IMR-90 (cell line): ENCODE measurements at regions not wholly inside any gene's neighbourhood (a gene's known extent, or its start where the extent isn't known, plus 50 kb on each side); places are given as distances from the start of the nearest gene placed in this dataset.

Experiments
- ATAC-seq: fragments of 200-7000 bp; cut with Tn5 transposase; 2 replicates; pipeline ENCODE4 v1.9.1; 2020; ENCODE audit warnings: low read depth, mild to moderate bottlenecking, moderate library complexity
- BruUV-seq: library from RNA; stranded (reverse); fragments of 400-500 nt; replicated peaks from 2 replicates; lab custom pipeline; 2021; lab: Mats Ljungman, UMichigan
- CTCF ChIA-PET: fragments of 300-600 bp; formaldehyde crosslinking; extraction: SDS; loops from one replicate; lab custom pipeline; 2021; ENCODE audit warnings: antibody characterized with exemption; lab: Yijun Ruan, JAX
- POLR2A ChIA-PET: fragments of 300-600 bp; sonication (Branson Sonifier 250); formaldehyde crosslinking; loops from one replicate; lab custom pipeline; 2022; ENCODE audit warnings: antibody characterized with exemption; ENCODE audit not compliant: unreplicated experiment; lab: Charles Lee
- DNase-seq: peaks from one replicate; pipeline ENCODE4 v3.0.0; 2013
- H2AFZ ChIP-seq: replicated peaks from 2 replicates; pipeline ENCODE3; 2013; ENCODE audit warnings: low read length, mild to moderate bottlenecking; ENCODE audit not compliant: poor library complexity
- H2AK5ac ChIP-seq: 2 replicates; pipeline ENCODE4 v1.6.1; 2013; ENCODE audit warnings: low read depth, low read length, inconsistent platforms
- H2AK9ac ChIP-seq: replicated peaks from 2 replicates; pipeline ENCODE3; 2013; ENCODE audit warnings: mild to moderate bottlenecking, low read depth, low read length, moderate library complexity; ENCODE audit not compliant: poor library complexity
- H2BK120ac ChIP-seq: 2 replicates; pipeline ENCODE4 v1.6.1; 2013; ENCODE audit warnings: low read depth, low read length, inconsistent platforms
- H2BK15ac ChIP-seq: 3 replicates; pipeline ENCODE4 v1.6.1; 2013; ENCODE audit warnings: low read depth, low read length, inconsistent platforms
- H2BK20ac ChIP-seq: 2 replicates; pipeline ENCODE4 v1.6.1; 2013; ENCODE audit warnings: low read depth, mild to moderate bottlenecking, inconsistent platforms, low read length, moderate library complexity
- H2BK5ac ChIP-seq: 2 replicates; pipeline ENCODE4 v1.6.1; 2013; ENCODE audit warnings: mild to moderate bottlenecking, low read depth, low read length, inconsistent platforms; ENCODE audit not compliant: poor library complexity, severe bottlenecking
- H3K14ac ChIP-seq: replicated peaks from 2 replicates; pipeline ENCODE4 v1.6.1; 2013; ENCODE audit warnings: low read depth, low read length, inconsistent platforms
- H3K18ac ChIP-seq: 2 replicates; pipeline ENCODE4 v1.6.1; 2013; ENCODE audit warnings: low read depth, low read length, control low read depth
- H3K23ac ChIP-seq: 2 replicates; pipeline ENCODE4 v1.6.1; 2013; ENCODE audit warnings: low read depth, low read length, inconsistent platforms
- H3K27ac ChIP-seq: 2 replicates; pipeline ENCODE4 v1.5.1; 2013; ENCODE audit warnings: mild to moderate bottlenecking, control low read depth, low read length; ENCODE audit not compliant: insufficient read depth
- H3K27me3 ChIP-seq: 2 replicates; pipeline ENCODE4 v1.6.1; 2013; ENCODE audit warnings: low read length; ENCODE audit not compliant: control insufficient read depth, insufficient read depth
- H3K36me3 ChIP-seq: 2 replicates; pipeline ENCODE4 v1.6.1; 2013; ENCODE audit warnings: low read length, mixed read lengths; ENCODE audit not compliant: control insufficient read depth, insufficient read depth
- H3K4ac ChIP-seq: 2 replicates; pipeline ENCODE4 v1.6.1; 2013; ENCODE audit warnings: low read depth, low read length, inconsistent platforms
- H3K4me1 ChIP-seq: 2 replicates; pipeline ENCODE4 v1.6.1; 2013; ENCODE audit warnings: low read length, mixed read lengths; ENCODE audit not compliant: control insufficient read depth, insufficient read depth
- H3K4me2 ChIP-seq: 2 replicates; pipeline ENCODE4 v1.6.1; 2013; ENCODE audit warnings: low read depth, mild to moderate bottlenecking, control low read depth, low read length, moderate library complexity
- H3K4me3 ChIP-seq: 2 replicates; pipeline ENCODE4 v1.5.1; 2013; ENCODE audit warnings: low read depth, mild to moderate bottlenecking, control low read depth, low read length, moderate library complexity; ENCODE audit not compliant: insufficient read depth
- H3K56ac ChIP-seq: 2 replicates; pipeline ENCODE4 v1.6.1; 2013; ENCODE audit warnings: low read length, inconsistent platforms; ENCODE audit not compliant: insufficient read depth; ENCODE audit errors: extremely low read depth
- H3K79me1 ChIP-seq, 2 experiments: 2 replicates each; pipeline ENCODE4 v1.6.1; 2013; ENCODE audit warnings: low read length in 2 of 2, inconsistent platforms in 1 of 2, low read depth in 1 of 2
- H3K9ac ChIP-seq: 2 replicates; pipeline ENCODE4 v1.6.1; 2013; ENCODE audit warnings: low read depth, low read length, control low read depth
- H3K9me1 ChIP-seq: 2 replicates; pipeline ENCODE4 v1.6.1; 2013; ENCODE audit warnings: low read length, inconsistent platforms; ENCODE audit not compliant: insufficient read depth
- H3K9me3 ChIP-seq: 2 replicates; pipeline ENCODE4 v1.6.1; 2013; ENCODE audit warnings: low read length; ENCODE audit not compliant: control insufficient read depth, insufficient read depth
- H4K20me1 ChIP-seq: 2 replicates; pipeline ENCODE4 v1.6.1; 2013; ENCODE audit warnings: low read length, inconsistent platforms; ENCODE audit not compliant: insufficient read depth
- H4K5ac ChIP-seq: 2 replicates; pipeline ENCODE4 v1.6.1; 2013; ENCODE audit warnings: mild to moderate bottlenecking, low read depth, low read length, control low read depth
- H4K8ac ChIP-seq, 2 experiments: 2 replicates each; pipeline ENCODE4 v1.6.1; 2013; ENCODE audit warnings: low read depth in 2 of 2, low read length in 2 of 2, control low read depth in 1 of 2, inconsistent platforms in 1 of 2
- H4K91ac ChIP-seq: 2 replicates; pipeline ENCODE4 v1.6.1; 2013; ENCODE audit warnings: low read depth, low read length, inconsistent platforms; ENCODE audit not compliant: insufficient read depth
- RFX5 ChIP-seq: IDR thresholded peaks from 2 replicates; pipeline ENCODE4 v1.8.0; 2012; ENCODE audit warnings: low read depth, mild to moderate bottlenecking, low read length, moderate library complexity
- whole genome bisulfite sequencing, 2 experiments: methylation state at CpG; one replicate each; pipeline versions ENCODE4 v1.1.5 to v1.1.7; 2013; ENCODE audit warnings: missing lambda C conversion rate in 2 of 2; ENCODE audit not compliant: insufficient read length in 1 of 2; ENCODE audit errors: extremely low coverage in 2 of 2; 5-methylcytosine and 5-hydroxymethylcytosine counted together
- dilution Hi-C: fragments of 300-500 bp; cut with HindIII; formaldehyde crosslinking; loops from one replicate; pipeline ENCODE4 v1.14.3; 2018; ENCODE audit warnings: low sequenced_read_pairs; ENCODE audit not compliant: unreplicated experiment
- in situ Hi-C: fragments of 300-500 bp; cut with MboI; formaldehyde crosslinking; loops from 3 replicates; pipeline ENCODE4 v1.14.3; 2019; ENCODE audit warnings: low sequenced_read_pairs, inconsistent platforms, mixed read lengths
- intact Hi-C: fragments of 100-400 bp; cut with micrococcal nuclease; formaldehyde crosslinking; loops from 2 replicates; pipeline ENCODE4 v1.10.0; 2022

DNA sequence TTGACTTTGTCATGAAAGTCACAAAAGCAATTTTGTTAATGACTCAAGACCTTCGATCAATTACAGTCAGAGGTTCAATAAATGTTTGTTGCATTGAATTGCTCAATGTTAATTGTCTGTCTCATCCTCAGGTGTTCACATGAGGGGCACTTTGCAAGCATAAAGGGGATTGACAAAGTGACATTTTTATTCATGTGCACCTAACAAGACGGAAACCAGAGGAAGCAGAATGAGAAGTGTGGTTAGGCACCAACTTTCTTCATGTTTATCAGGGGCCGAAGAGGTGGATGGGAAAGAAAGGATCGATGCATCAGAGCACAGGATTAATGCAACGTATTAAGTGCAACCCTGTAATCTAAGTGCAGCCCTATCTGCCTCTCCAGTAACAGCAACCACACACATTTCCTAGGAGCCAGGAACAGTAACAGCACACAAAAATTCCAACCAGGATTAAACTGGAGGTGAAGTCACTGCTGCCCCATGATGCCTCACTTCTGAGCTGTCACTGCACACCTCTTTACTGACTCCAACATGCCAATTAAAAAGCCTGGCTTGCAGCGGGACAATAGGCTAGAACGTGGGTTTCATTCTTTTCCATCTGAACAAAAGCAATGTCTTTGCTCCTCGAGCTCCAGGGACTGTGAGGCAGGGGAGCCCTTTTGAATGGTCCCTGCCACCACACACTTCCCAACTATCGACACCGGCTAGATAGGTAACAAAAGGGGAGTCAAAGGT is 262.7 kb downstream of the CD83 start:
- dilution Hi-C loops: no loop called here
- Histone ChIP-seq H3K9me1 (no peaks in the 10 kb centered on the region), H3K9ac (no peak overlapping the region), H2BK20ac (no peak overlapping the region), H3K23ac (no peak overlapping the region), H4K20me1 (no peaks in the 10 kb centered on the region), H3K18ac (no peak overlapping the region), H3K56ac (no peak overlapping the region), H2BK120ac (no peak overlapping the region), H3K4ac (no peak overlapping the region), H3K27ac (no peak overlapping the region), H3K79me1 (no peaks in the 10 kb centered on the region), H3K4me1 (no peaks in the 10 kb centered on the region), H3K14ac (no peak overlapping the region), H4K8ac (no peak overlapping the region), H2AK5ac (no peak overlapping the region), H3K9me3 (peaks cover 1% of the 10 kb centered on the region; the same call in 1 of the 2 replicates), H3K36me3 (no peaks in the 10 kb centered on the region), H2AK9ac (no peak overlapping the region), H3K4me2 (no peak overlapping the region), H3K4me3 (no peak overlapping the region), H2AFZ (no peak overlapping the region), H3K27me3 (peaks cover 40% of the 10 kb centered on the region), H4K5ac (no peak overlapping the region), H4K91ac (no peak overlapping the region), H2BK5ac (no peak overlapping the region), H2BK15ac (no peak overlapping the region)
- TF ChIP-seq RFX5: no peak
- DNase-seq (no peak), ATAC-seq (no peak)
- in situ Hi-C loops: no loop called here
- CTCF ChIA-PET: no interaction called here
- intact Hi-C loops: no loop called here
- POLR2A ChIA-PET: no interaction called here
- no CpG with 5 or more reads among the region's 10 CpGs for WGBS, 2 experiments
- no TSS peak for BruUV-seq
